ENCODE measurements at regions not wholly inside any gene's neighbourhood (a gene's known extent, or its start where the extent isn't known, plus 50 kb on each side); places are given as distances from the start of the nearest gene placed in this dataset.

DNA sequence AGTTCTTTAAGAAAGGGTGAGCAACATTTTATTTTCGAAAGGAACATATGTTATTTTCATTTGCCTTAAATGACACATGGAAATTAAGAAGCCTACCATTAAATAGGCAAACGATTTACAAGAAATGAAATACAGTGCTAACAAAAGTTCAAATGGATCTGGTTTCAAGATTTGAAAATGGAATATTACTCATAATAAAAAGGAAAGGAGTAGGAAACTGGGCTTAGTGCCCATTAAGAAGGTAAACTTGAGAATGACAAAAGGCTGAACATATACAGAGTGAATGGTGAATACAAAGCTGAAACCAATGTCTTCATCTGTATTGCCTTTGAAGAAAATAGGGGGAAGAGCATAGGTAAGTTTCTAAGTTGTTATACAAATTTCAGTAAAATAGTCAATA, 974.2 kb upstream of the C9orf72 start:
- no peak for TF ChIP-seq ZNF350 (tag by site-specific recombination; IDR thresholded peaks at IDR 0.05)
- TF ChIP-seq ZNF544 (tag by site-specific recombination; IDR thresholded peaks at IDR 0.05) = no peak

Data from HEK293 (cell line).